ENCODE measurements at regions not wholly inside any gene's neighbourhood (a gene's known extent, or its start where the extent isn't known, plus 50 kb on each side); places are given as distances from the start of the nearest gene placed in this dataset.

- H3K79me2 ChIP-seq (ENCODE audit: insufficient read depth, low read length), result no peaks in the 10 kb centered on the region
- H3K9me3 ChIP-seq (ENCODE audit: insufficient read depth, low read length, severe bottlenecking), result no peaks in the 10 kb centered on the region
- H2AFZ ChIP-seq (ENCODE audit: low read depth, low read length), result no peak overlapping the region
- no peak overlapping the region for H3K9ac ChIP-seq (ENCODE audit: low read depth, low read length)
- H3K27ac ChIP-seq (ENCODE audit: low read length), result no peak overlapping the region
- no peak overlapping the region for H3K4me3 ChIP-seq (ENCODE audit: low read depth in 1 of 2, low read length in 2 of 2)
- no peaks in the 10 kb centered on the region for H3K36me3 ChIP-seq (ENCODE audit: insufficient read depth, low read length)
- no peak for ATAC-seq (ENCODE audit: insufficient read depth, low read depth)
- no peaks in the 10 kb centered on the region for H3K4me1 ChIP-seq (ENCODE audit: insufficient read depth, low read length)
- H3K27me3 ChIP-seq (ENCODE audit: insufficient read depth, low read length, poor library complexity), result no peaks in the 10 kb centered on the region
- no peak overlapping the region for H3K4me2 ChIP-seq (ENCODE audit: insufficient read depth, low read length)
- no peak for TF ChIP-seq CTCF (IDR thresholded peaks at IDR 0.05; ENCODE audit: borderline replicate concordance, extremely low read depth, low read length, poor library complexity, severe bottlenecking)
- no peak for TF ChIP-seq EZH2 (IDR thresholded peaks at IDR 0.05; ENCODE audit: borderline replicate concordance, low read depth, low read length, severe bottlenecking)
- H4K20me1 ChIP-seq (ENCODE audit: insufficient read depth, low read length), result no peaks in the 10 kb centered on the region
- DNase-seq, result no peak
Measured at GRCh38 chr13:38012096-38012495, 142.5 kb upstream of the TRPC4 start.

- Histone ChIP-seq H3K27me3 (ENCODE audit: insufficient read depth, low read length, poor library complexity) (no peaks in the 10 kb centered on the region), H3K4me3 (ENCODE audit: low read depth in 1 of 2, low read length in 2 of 2) (no peak overlapping the region), H3K36me3 (ENCODE audit: insufficient read depth, low read length) (no peaks in the 10 kb centered on the region), H3K79me2 (ENCODE audit: insufficient read depth, low read length) (no peaks in the 10 kb centered on the region), H3K27ac (ENCODE audit: low read length) (no peak overlapping the region), H3K4me2 (ENCODE audit: insufficient read depth, low read length) (no peak overlapping the region), H4K20me1 (ENCODE audit: insufficient read depth, low read length) (no peaks in the 10 kb centered on the region), H3K9ac (ENCODE audit: low read depth, low read length) (no peak overlapping the region), H2AFZ (ENCODE audit: low read depth, low read length) (no peak overlapping the region), H3K9me3 (ENCODE audit: insufficient read depth, low read length, severe bottlenecking) (no peaks in the 10 kb centered on the region), H3K4me1 (ENCODE audit: insufficient read depth, low read length) (no peaks in the 10 kb centered on the region)
- TF ChIP-seq CTCF (IDR thresholded peaks at IDR 0.05; ENCODE audit: borderline replicate concordance, extremely low read depth, low read length, poor library complexity, severe bottlenecking) (no peak), EZH2 (IDR thresholded peaks at IDR 0.05; ENCODE audit: borderline replicate concordance, low read depth, low read length, severe bottlenecking) (no peak)
- DNase-seq (no peak), ATAC-seq (ENCODE audit: insufficient read depth, low read depth) (no peak)
Measured at GRCh38 chr13:38008636-38009035, 139.1 kb upstream of the TRPC4 start.

GRCh38 chr13:38002606-38003005 is 133.0 kb upstream of the TRPC4 start:
- no peak overlapping the region for H3K4me3 ChIP-seq (ENCODE audit: low read depth in 1 of 2, low read length in 2 of 2)
- no peaks in the 10 kb centered on the region for H3K27me3 ChIP-seq (ENCODE audit: insufficient read depth, low read length, poor library complexity)
- H3K4me2 ChIP-seq (ENCODE audit: insufficient read depth, low read length), result no peak overlapping the region
- H3K9me3 ChIP-seq (ENCODE audit: insufficient read depth, low read length, severe bottlenecking), result no peaks in the 10 kb centered on the region
- H4K20me1 ChIP-seq (ENCODE audit: insufficient read depth, low read length), result no peaks in the 10 kb centered on the region
- H3K27ac ChIP-seq (ENCODE audit: low read length), result no peak overlapping the region
- no peak for TF ChIP-seq CTCF (IDR thresholded peaks at IDR 0.05; ENCODE audit: borderline replicate concordance, extremely low read depth, low read length, poor library complexity, severe bottlenecking)
- no peak for TF ChIP-seq EZH2 (IDR thresholded peaks at IDR 0.05; ENCODE audit: borderline replicate concordance, low read depth, low read length, severe bottlenecking)
- H2AFZ ChIP-seq (ENCODE audit: low read depth, low read length), result no peak overlapping the region
- H3K9ac ChIP-seq (ENCODE audit: low read depth, low read length), result no peak overlapping the region
- DNase-seq (no peak), ATAC-seq (ENCODE audit: insufficient read depth, low read depth) (no peak)
- no peaks in the 10 kb centered on the region for H3K79me2 ChIP-seq (ENCODE audit: insufficient read depth, low read length)
- H3K4me1 ChIP-seq (ENCODE audit: insufficient read depth, low read length), result no peaks in the 10 kb centered on the region
- no peaks in the 10 kb centered on the region for H3K36me3 ChIP-seq (ENCODE audit: insufficient read depth, low read length)

- TF ChIP-seq CTCF (IDR thresholded peaks at IDR 0.05; ENCODE audit: borderline replicate concordance, extremely low read depth, low read length, poor library complexity, severe bottlenecking), result no peak
- no peak for TF ChIP-seq EZH2 (IDR thresholded peaks at IDR 0.05; ENCODE audit: borderline replicate concordance, low read depth, low read length, severe bottlenecking)
- Histone ChIP-seq H3K9ac (ENCODE audit: low read depth, low read length) (no peak overlapping the region), H3K27ac (ENCODE audit: low read length) (no peak overlapping the region), H3K9me3 (ENCODE audit: insufficient read depth, low read length, severe bottlenecking) (no peaks in the 10 kb centered on the region), H4K20me1 (ENCODE audit: insufficient read depth, low read length) (no peaks in the 10 kb centered on the region), H3K4me1 (ENCODE audit: insufficient read depth, low read length) (no peaks in the 10 kb centered on the region), H3K4me2 (ENCODE audit: insufficient read depth, low read length) (no peak overlapping the region), H3K79me2 (ENCODE audit: insufficient read depth, low read length) (no peaks in the 10 kb centered on the region), H3K36me3 (ENCODE audit: insufficient read depth, low read length) (no peaks in the 10 kb centered on the region), H2AFZ (ENCODE audit: low read depth, low read length) (no peak overlapping the region), H3K27me3 (ENCODE audit: insufficient read depth, low read length, poor library complexity) (no peaks in the 10 kb centered on the region), H3K4me3 (ENCODE audit: low read depth in 1 of 2, low read length in 2 of 2) (no peak overlapping the region)
- DNase-seq, result no peak
- ATAC-seq (ENCODE audit: insufficient read depth, low read depth), result no peak
Measured at GRCh38 chr13:37997641-37998040, 128.1 kb upstream of the TRPC4 start.

Measured in DND-41 (cell line).